ENCODE measurements at regions not wholly inside any gene's neighbourhood (a gene's known extent, or its start where the extent isn't known, plus 50 kb on each side); places are given as distances from the start of the nearest gene placed in this dataset.

- no peak overlapping the region for H2AFZ ChIP-seq (ENCODE audit: control insufficient read depth, low read length)
- H3K9me1 ChIP-seq (ENCODE audit: control insufficient read depth, extremely low read depth, insufficient read depth, low read length), result no peaks in the 10 kb centered on the region
- H3K79me2 ChIP-seq (ENCODE audit: control insufficient read depth, insufficient read depth, low read length), result no peaks in the 10 kb centered on the region
- no peak overlapping the region for H3K4me2 ChIP-seq (ENCODE audit: control insufficient read depth, extremely low read depth, insufficient read depth, low read depth, low read length)
- H3K4me3 ChIP-seq (ENCODE audit: control insufficient read depth in 2 of 3, extremely low read depth in 1 of 3, insufficient read depth in 2 of 3, low read depth in 1 of 3, low read length in 3 of 3), result no peak overlapping the region
- dilution Hi-C loops (cut with MboI; ENCODE audit: extremely low pct_ligation_motif_present, low sequenced_read_pairs), result no loop called here
- H4K20me1 ChIP-seq (ENCODE audit: control insufficient read depth, extremely low read depth, insufficient read depth, low read length), result no peaks in the 10 kb centered on the region
- H3K27me3 ChIP-seq (ENCODE audit: control insufficient read depth, extremely low read depth, insufficient read depth, low read length), result no peaks in the 10 kb centered on the region
- no peaks in the 10 kb centered on the region for H3K4me1 ChIP-seq (ENCODE audit: control insufficient read depth, extremely low read depth, insufficient read depth, low read length)
- H3K36me3 ChIP-seq (ENCODE audit: control insufficient read depth in 2 of 2, extremely low read depth in 1 of 2, insufficient read depth in 2 of 2, low read length in 2 of 2), result no peaks in the 10 kb centered on the region
- no peak for DNase-seq (ENCODE audit: low read depth, low spot score)
- no peak overlapping the region for H3K9ac ChIP-seq (ENCODE audit: control insufficient read depth, extremely low read depth, insufficient read depth, low read length)
- H3K9me3 ChIP-seq (ENCODE audit: control insufficient read depth, low read depth, low read length), result no peaks in the 10 kb centered on the region
- no peak overlapping the region for H3K27ac ChIP-seq (ENCODE audit: control insufficient read depth, insufficient read depth, low read length)
- no peak for FAIRE-seq
- no peak for TF ChIP-seq EZH2 (IDR thresholded peaks at IDR 0.05; ENCODE audit: low read length)
- TF ChIP-seq CTCF (optimal IDR thresholded peaks at IDR 0.05 in 1 of 3, IDR thresholded peaks at IDR 0.05 in 1 of 3, conservative IDR thresholded peaks at IDR 0.05 in 1 of 3; ENCODE audit: extremely low read depth in 1 of 3, insufficient read depth in 2 of 3, low read length in 3 of 3), result no peak
Observed at GRCh38 chr11:26790738-26791137, 68.9 kb upstream of the SLC5A12 start.

- Histone ChIP-seq H3K27me3 (ENCODE audit: control insufficient read depth, extremely low read depth, insufficient read depth, low read length) (no peaks in the 10 kb centered on the region), H2AFZ (ENCODE audit: control insufficient read depth, low read length) (no peak overlapping the region), H4K20me1 (ENCODE audit: control insufficient read depth, extremely low read depth, insufficient read depth, low read length) (no peaks in the 10 kb centered on the region), H3K4me3 (ENCODE audit: control insufficient read depth in 2 of 3, extremely low read depth in 1 of 3, insufficient read depth in 2 of 3, low read depth in 1 of 3, low read length in 3 of 3) (no peak overlapping the region), H3K36me3 (ENCODE audit: control insufficient read depth in 2 of 2, extremely low read depth in 1 of 2, insufficient read depth in 2 of 2, low read length in 2 of 2) (no peaks in the 10 kb centered on the region), H3K27ac (ENCODE audit: control insufficient read depth, insufficient read depth, low read length) (no peak overlapping the region), H3K4me2 (ENCODE audit: control insufficient read depth, extremely low read depth, insufficient read depth, low read depth, low read length) (no peak overlapping the region), H3K9ac (ENCODE audit: control insufficient read depth, extremely low read depth, insufficient read depth, low read length) (no peak overlapping the region), H3K79me2 (ENCODE audit: control insufficient read depth, insufficient read depth, low read length) (no peaks in the 10 kb centered on the region), H3K9me3 (ENCODE audit: control insufficient read depth, low read depth, low read length) (no peaks in the 10 kb centered on the region), H3K9me1 (ENCODE audit: control insufficient read depth, extremely low read depth, insufficient read depth, low read length) (no peaks in the 10 kb centered on the region), H3K4me1 (ENCODE audit: control insufficient read depth, extremely low read depth, insufficient read depth, low read length) (no peaks in the 10 kb centered on the region)
- no peak for TF ChIP-seq CTCF (optimal IDR thresholded peaks at IDR 0.05 in 1 of 3, IDR thresholded peaks at IDR 0.05 in 1 of 3, conservative IDR thresholded peaks at IDR 0.05 in 1 of 3; ENCODE audit: extremely low read depth in 1 of 3, insufficient read depth in 2 of 3, low read length in 3 of 3)
- TF ChIP-seq EZH2 (IDR thresholded peaks at IDR 0.05; ENCODE audit: low read length), result no peak
- dilution Hi-C loops (cut with MboI; ENCODE audit: extremely low pct_ligation_motif_present, low sequenced_read_pairs), result no loop called here
- FAIRE-seq, result no peak
- DNase-seq (ENCODE audit: low read depth, low spot score), result no peak
Observed at GRCh38 chr11:26792941-26793340, 71.1 kb upstream of the SLC5A12 start.
